ENCODE measurements at regions not wholly inside any gene's neighbourhood (a gene's known extent, or its start where the extent isn't known, plus 50 kb on each side); places are given as distances from the start of the nearest gene placed in this dataset.

DNA sequence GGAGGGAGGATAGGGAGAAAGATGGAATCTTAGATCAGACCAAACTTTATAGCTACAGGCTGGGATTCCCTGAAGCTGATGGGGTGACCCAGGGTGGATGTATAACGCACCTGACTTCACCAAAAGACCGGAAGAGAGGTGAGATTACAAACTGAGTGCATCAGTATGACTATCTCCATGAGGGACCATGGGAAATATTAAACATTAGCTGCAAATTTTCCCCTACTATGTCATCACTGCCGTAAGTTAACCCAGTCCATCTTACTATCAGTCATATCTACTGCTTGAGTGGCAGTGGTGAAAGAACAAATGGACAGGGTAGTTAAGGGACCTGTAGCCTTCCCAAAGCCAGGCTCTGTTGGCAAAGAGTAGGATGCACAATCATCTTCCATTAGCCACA lies 368.3 kb downstream of the EFNA5 start:
- no peak overlapping the region for H3K4me3 ChIP-seq
- TF ChIP-seq, protein P1, sequence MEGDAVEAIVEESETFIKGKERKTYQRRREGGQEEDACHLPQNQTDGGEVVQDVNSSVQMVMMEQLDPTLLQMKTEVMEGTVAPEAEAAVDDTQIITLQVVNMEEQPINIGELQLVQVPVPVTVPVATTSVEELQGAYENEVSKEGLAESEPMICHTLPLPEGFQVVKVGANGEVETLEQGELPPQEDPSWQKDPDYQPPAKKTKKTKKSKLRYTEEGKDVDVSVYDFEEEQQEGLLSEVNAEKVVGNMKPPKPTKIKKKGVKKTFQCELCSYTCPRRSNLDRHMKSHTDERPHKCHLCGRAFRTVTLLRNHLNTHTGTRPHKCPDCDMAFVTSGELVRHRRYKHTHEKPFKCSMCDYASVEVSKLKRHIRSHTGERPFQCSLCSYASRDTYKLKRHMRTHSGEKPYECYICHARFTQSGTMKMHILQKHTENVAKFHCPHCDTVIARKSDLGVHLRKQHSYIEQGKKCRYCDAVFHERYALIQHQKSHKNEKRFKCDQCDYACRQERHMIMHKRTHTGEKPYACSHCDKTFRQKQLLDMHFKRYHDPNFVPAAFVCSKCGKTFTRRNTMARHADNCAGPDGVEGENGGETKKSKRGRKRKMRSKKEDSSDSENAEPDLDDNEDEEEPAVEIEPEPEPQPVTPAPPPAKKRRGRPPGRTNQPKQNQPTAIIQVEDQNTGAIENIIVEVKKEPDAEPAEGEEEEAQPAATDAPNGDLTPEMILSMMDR (IDR thresholded peaks at IDR 0.05): no peak
- intact Hi-C loops (cut with DNase I): no loop called here
- H3K27me3 ChIP-seq: no peaks in the 10 kb centered on the region
- no peaks in the 10 kb centered on the region for H3K4me1 ChIP-seq
- H3K9me3 ChIP-seq: no peaks in the 10 kb centered on the region
- no peaks in the 10 kb centered on the region for H3K36me3 ChIP-seq
- H3K27ac ChIP-seq: no peak overlapping the region
- no peak for DNase-seq (ENCODE audit: low spot score in 2 of 2)

DNA sequence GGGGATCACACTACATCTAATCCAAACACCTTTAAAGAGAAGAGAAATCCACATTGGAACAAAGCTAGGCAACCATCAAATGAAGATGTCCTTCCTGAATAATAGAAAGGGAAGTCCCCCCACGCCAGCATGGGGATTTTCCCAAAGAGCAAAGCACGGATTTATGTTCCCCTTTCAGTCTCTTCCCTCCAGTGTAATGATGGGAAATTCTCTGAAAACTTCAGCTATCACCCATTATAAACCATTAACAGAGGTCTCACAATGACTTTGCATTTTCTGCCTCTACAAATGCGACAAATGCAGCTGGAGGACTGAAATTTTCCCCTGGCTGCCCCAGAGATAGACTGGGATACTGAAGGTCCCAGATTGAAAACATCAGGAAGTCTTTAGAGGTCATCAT lies 368.7 kb downstream of the EFNA5 start:
- H3K4me1 ChIP-seq: no peaks in the 10 kb centered on the region
- no peak overlapping the region for H3K4me3 ChIP-seq
- no peaks in the 10 kb centered on the region for H3K27me3 ChIP-seq
- intact Hi-C loops (cut with DNase I): no loop called here
- no peak for DNase-seq (ENCODE audit: low spot score in 2 of 2)
- no peak overlapping the region for H3K27ac ChIP-seq
- TF ChIP-seq, protein P1 (IDR thresholded peaks at IDR 0.05): no peak
- H3K36me3 ChIP-seq: no peaks in the 10 kb centered on the region
- H3K9me3 ChIP-seq: no peaks in the 10 kb centered on the region

DNA sequence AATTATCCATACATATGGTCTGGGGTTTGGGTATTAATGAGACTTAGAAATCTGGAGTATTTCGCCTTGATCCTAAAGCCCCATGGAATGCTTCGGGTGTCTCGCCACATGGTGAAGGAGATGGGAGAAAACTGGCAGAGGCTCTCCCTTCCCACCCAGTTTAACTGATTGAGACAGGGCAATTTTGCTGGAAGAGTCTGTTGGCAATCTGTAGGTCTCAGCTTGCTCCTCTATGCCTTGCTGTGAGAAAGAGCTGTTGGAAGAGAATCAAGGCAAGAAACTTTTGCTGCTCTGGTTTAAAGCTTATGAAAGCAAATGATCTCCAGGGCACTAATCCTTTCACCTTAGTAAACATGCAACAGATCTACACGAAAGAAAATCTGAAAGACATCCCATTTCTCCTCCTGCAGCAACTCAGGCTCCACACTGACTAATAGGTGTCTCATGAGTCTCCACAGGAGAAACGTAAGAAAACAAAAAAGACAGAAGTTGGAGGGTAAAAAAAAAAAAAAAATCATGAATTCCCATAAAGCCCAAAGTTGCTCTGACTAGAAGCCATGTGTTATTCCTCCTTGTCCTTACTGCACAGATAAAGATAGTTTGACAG lies 369.9 kb downstream of the EFNA5 start:
- H3K36me3 ChIP-seq: no peaks in the 10 kb centered on the region
- no peaks in the 10 kb centered on the region for H3K4me1 ChIP-seq
- intact Hi-C loops (cut with DNase I): no loop called here
- H3K27ac ChIP-seq: no peak overlapping the region
- H3K9me3 ChIP-seq: no peaks in the 10 kb centered on the region
- H3K4me3 ChIP-seq: no peak overlapping the region
- TF ChIP-seq, protein P1 (IDR thresholded peaks at IDR 0.05): no peak
- H3K27me3 ChIP-seq: no peaks in the 10 kb centered on the region
- DNase-seq (ENCODE audit: low spot score in 2 of 2): no peak

DNA sequence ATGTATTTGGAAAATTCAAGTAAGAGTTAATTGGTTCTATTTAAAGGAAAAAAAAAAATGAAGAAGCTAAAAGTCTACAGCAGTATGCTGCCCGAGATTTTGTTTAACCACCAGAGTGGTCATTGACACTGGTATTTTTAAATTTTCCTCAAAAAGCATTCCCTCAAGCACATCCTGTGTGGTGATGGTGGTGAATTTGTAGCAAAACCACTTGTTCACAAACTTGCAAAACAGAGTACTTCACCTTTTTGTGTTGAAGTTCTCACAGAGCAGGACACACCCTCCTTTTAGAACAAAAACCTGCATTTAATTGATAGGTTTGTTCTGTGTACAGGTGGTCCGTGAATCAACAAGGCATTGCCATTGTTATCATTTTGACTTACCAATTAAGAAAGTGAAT lies 374.2 kb downstream of the EFNA5 start:
- Histone ChIP-seq H3K4me1 (no peaks in the 10 kb centered on the region), H3K36me3 (no peaks in the 10 kb centered on the region), H3K4me3 (no peak overlapping the region), H3K9me3 (no peaks in the 10 kb centered on the region), H3K27ac (no peak overlapping the region), H3K27me3 (no peaks in the 10 kb centered on the region)
- TF ChIP-seq, protein P1 (IDR thresholded peaks at IDR 0.05): no peak
- intact Hi-C loops (cut with DNase I): no loop called here
- no peak for DNase-seq (ENCODE audit: low spot score in 2 of 2)

DNA sequence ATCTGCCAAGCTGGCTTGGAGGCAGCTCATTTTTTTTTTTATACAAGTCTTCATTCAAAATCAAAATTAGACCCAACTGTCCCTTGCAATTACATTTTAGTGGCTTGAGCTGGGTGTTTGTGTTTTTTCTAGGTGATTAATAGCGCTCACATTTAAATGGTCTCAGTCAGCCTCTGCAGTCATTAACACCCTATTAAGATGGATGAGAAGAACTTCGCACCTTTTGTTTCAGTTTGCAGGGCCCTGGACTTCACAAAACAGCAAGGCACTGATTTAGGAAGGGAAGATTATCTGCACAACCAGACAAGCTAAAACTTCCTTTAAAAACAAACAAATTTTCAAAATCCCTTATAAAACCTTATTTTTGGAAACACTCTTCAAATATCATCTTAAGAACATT lies 374.8 kb downstream of the EFNA5 start:
- no peaks in the 10 kb centered on the region for H3K4me1 ChIP-seq
- no peaks in the 10 kb centered on the region for H3K9me3 ChIP-seq
- H3K27ac ChIP-seq: no peak overlapping the region
- TF ChIP-seq, protein P1 (IDR thresholded peaks at IDR 0.05): no peak
- no peaks in the 10 kb centered on the region for H3K36me3 ChIP-seq
- intact Hi-C loops (cut with DNase I): no loop called here
- no peaks in the 10 kb centered on the region for H3K27me3 ChIP-seq
- DNase-seq (ENCODE audit: low spot score in 2 of 2): no peak
- H3K4me3 ChIP-seq: no peak overlapping the region

DNA sequence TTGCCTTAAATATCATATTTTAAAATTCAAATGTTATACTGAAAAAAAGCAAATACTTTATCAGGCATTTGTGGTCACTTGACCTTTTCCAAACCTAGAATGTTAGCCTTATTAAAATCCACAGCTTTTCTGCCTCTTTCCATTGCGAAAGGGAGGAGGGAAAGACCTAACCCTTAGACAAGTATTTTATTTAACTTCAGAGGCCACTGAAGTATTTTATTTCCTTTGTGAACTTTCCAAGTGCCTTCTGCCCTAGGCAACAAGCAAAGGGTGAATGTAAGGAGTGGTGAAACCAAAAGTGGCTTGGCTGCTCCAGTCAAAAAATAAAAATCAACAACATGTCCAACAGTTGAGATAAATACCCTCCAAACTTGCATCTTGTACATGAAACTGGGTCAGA lies 376.1 kb downstream of the EFNA5 start:
- DNase-seq (ENCODE audit: low spot score in 2 of 2): no peak
- Histone ChIP-seq H3K9me3 (no peaks in the 10 kb centered on the region), H3K36me3 (no peaks in the 10 kb centered on the region), H3K4me3 (no peak overlapping the region), H3K27me3 (no peaks in the 10 kb centered on the region), H3K4me1 (no peaks in the 10 kb centered on the region), H3K27ac (no peak overlapping the region)
- TF ChIP-seq, protein P1 (IDR thresholded peaks at IDR 0.05): no peak
- intact Hi-C loops (cut with DNase I): no loop called here

Measured in ascending aorta (tissue), 2 donors.